HG02981 (cell line): ENCODE measurements at regions not wholly inside any gene's neighbourhood (a gene's known extent, or its start where the extent isn't known, plus 50 kb on each side); places are given as distances from the start of the nearest gene placed in this dataset.

Source experiments
- ATAC-seq: cut with Tn5 transposase; IDR thresholded peaks from one replicate; pipeline ENCODE4 v1.9.1; 2021; ENCODE audit warnings: mild to moderate bottlenecking, moderate library complexity; ENCODE audit not compliant: unreplicated experiment

DNA sequence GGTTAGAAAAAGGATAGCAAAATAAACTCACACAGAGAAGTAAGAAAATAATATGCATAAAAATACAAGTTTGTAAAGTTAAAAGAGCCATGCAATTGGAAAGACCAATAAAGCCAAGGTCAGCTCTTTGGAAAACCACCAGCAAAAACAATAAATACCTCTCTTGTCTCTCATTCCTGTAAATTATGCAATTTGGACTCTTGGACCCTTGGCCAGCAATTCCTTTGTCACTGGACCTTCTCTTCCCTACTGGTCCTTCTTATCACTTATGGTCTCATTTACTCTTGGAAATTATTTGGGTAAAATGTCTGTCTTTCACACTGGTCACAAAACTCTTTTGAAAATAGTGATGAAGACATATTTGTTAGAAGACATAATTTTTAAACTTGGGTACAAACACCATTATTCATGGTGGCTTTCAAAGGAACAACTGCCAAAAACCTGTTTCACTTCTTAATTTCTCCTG, 379.5 kb downstream of the TMEM232 start:
- no peak for ATAC-seq

- no peak for ATAC-seq
Measured at GRCh38 chr5:110347781-110348180, 378.7 kb downstream of the TMEM232 start.

GRCh38 chr5:110351430-110351829, 375.0 kb downstream of the TMEM232 start:
- ATAC-seq = no peak

DNA sequence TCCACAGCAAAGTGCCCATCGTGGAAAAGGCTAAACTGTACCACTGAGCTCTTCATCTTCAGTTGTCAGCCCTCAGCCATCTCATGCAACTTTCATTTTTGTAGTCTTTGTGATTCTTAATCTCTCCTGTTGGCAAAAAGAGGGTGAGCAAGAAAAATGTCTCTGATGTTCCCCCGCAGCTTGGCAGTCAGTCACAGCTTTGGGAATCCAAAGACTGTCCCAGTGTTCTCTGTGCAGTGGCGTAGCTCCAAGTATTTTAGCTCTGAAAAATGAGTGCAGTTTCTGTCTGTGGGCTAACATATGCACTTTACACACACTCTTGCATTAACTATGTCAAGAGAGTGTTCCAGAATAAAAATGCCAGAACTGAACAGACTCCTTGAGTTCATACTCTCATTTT, 372.2 kb downstream of the TMEM232 start:
- ATAC-seq = no peak

DNA sequence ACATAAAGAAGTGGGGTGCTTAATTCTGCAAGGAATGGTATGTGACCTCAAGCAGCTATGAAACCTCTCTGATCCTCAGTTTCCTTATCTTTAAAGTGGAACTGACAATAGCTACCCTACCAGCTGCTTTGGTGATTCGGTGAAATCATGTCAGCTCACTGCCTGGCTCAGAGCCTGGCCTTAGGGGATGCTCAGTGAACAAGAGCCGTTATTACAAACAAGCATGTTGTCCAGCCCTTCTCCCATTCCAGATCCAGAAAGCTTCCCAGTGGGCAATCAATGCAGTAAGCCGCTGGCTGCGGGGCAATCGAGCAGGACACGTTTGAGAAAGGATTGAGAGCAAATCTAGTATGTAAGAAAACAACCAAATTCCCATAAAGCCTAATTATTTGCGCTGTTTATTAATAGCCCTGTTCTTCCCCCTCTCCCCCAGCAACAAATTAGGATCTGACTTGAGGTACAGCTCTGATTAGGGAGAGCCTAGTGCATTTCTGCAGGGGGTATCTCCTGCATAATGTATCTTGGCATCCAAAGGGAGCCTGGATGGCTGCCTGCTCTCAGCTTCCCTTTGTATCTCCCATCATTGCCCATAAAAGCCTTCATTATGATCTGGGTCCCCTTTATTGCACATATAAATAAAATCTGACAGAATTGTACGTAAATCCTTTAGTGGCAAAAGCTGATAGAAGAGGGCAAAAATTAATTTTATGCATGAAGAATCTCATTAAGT, 371.4 kb downstream of the TMEM232 start:
- ATAC-seq = no peak

DNA sequence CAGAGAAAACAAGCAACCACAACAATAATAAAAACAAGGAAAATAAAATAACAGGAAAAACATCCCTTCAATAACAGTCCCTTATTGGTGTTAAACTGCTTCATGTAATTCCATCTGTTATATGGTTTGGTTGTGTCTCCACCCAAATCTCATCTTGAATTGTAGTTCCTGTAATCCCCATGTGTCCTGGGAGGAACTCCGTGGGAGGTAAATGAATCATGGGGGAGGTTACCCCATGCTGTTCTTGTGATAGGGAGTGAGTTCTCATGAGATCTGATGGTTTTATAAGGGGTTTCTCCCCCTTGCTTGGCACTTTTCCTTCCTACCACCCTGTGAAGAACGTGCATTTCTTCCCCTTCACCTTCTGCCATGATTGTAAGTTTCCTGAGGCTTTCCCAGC, 369.8 kb downstream of the TMEM232 start:
- ATAC-seq = no peak

DNA sequence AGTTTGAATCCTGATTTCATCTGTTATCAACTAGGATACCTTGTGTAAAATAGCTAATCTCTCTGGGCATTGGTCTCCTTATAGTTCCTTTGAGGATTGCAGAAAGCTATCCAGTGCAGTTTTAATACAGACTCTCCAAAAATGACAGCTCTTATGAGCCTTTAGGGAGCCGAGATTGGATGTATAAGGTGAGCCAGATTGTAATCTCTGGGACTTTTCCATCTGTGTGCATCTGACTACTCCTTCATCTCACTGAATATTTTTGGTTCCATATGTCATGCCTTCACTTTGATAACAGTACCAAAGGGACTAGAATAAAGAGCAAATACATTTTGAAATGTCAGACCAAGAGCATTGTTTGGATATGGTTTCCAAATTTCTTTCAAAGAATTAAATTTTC, 367.2 kb downstream of the TMEM232 start:
- ATAC-seq = no peak

GRCh38 chr5:110361471-110361870, 365.0 kb downstream of the TMEM232 start:
- ATAC-seq = no peak

DNA sequence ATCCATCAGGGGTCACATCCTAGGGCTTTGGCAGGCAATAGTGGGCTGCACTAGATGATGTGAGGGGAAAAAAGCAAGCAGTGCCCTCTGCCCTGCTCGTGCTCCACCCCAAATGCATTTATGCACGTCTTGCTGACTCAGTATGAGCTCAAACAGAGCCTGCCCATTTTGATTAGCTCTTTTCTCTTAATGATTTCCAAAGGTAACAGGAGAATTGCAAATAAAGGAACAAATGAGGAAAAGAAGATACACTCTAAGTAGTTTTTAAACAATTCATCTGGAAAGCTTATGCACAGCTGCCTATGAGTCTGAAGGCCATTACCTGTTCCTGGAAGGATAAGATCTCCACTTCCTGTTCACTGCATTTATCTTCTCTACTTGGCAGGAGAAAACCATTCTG, 364.2 kb downstream of the TMEM232 start:
- no peak for ATAC-seq

DNA sequence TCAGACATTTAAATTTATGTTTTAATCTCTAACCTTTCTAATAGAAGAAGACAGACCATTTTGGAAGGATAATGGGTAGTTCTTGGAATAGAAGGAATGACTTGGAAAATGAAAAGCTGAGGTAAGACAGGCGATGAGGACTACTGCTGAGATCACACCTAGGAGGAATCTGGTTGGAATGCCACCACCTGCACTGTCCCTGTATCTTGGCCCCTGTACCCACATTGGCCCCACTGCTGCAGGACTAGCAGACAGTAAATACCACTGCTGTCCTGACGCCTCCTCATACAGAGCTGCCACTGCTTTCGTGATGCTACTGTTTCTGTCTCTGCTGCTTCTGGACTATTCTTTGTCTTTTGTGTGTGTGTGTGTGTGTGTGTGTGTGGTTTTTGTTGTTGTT, 359.8 kb downstream of the TMEM232 start:
- ATAC-seq = no peak
